ENCODE measurements at regions not wholly inside any gene's neighbourhood (a gene's known extent, or its start where the extent isn't known, plus 50 kb on each side); places are given as distances from the start of the nearest gene placed in this dataset.

DNA sequence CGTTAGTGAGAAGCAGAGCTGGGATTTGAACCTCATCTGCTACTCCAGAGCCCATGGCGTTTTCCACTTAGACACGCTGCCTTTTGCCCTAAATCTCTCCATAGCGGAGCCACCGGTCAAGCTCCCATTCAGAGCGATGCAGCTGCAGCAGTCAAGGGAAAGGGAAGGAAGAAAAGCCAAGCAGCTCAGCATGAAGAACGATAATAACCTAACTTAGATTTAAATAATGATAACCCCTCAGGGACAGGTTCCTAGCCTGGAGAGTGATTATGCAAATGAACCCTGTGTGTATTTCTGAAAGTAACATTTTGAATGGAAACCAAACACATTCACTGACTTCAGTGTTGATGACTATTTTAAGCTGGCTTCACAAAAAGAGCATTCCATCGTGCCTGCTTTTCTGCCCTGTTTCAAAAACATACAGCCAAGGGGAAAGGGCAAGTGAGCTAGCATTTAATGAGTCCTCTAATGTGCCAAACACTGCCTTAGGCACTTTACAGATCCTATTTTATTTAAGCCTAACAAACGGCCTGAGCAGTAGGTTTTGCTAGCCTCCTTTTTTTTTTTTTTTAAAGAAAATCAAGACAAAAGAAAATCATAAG, 798.3 kb downstream of the CDH8 start:
- CTCF ChIA-PET = interaction anchor here (0.9 to 1.4 kb wide), 2 partner anchors 9 to 28 kb away, joined by 3 read pairs; no protein-coding TSS in a partner anchor
- 23% methylated on average over 9 of the region's 9 CpGs for WGBS (ENCODE audit: low lambda C conversion rate)

DNA sequence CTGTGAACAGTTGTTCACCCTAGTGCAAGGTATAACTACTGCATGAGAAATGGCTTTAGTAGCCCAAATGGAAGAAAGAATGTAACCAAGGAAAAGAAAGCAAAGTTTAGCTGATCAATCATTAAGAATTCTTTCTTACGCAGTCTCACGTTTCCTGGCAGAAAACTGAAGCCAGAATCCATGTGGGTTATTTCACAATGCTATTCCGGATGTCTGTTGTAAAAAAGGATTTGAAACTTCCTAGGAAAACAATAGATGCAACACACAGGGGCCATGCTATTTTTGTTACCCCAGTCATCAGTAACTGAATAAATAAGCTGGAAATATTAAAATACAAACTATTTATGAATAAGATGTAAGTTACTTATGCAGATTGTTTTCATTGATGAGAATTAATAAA, 802.5 kb downstream of the CDH8 start:
- H3K9me3 ChIP-seq = no peaks in the 10 kb centered on the region
- WGBS (ENCODE audit: low lambda C conversion rate) = 42% methylated on average over 3 of the region's 3 CpGs
- DNase-seq = no peak
- TF ChIP-seq, protein P1, sequence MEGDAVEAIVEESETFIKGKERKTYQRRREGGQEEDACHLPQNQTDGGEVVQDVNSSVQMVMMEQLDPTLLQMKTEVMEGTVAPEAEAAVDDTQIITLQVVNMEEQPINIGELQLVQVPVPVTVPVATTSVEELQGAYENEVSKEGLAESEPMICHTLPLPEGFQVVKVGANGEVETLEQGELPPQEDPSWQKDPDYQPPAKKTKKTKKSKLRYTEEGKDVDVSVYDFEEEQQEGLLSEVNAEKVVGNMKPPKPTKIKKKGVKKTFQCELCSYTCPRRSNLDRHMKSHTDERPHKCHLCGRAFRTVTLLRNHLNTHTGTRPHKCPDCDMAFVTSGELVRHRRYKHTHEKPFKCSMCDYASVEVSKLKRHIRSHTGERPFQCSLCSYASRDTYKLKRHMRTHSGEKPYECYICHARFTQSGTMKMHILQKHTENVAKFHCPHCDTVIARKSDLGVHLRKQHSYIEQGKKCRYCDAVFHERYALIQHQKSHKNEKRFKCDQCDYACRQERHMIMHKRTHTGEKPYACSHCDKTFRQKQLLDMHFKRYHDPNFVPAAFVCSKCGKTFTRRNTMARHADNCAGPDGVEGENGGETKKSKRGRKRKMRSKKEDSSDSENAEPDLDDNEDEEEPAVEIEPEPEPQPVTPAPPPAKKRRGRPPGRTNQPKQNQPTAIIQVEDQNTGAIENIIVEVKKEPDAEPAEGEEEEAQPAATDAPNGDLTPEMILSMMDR (IDR thresholded peaks at IDR 0.05) = no peak
- TF ChIP-seq RCOR1 (IDR thresholded peaks at IDR 0.05; ENCODE audit: low read length) = no peak
- no peak for TF ChIP-seq RAD21 (IDR thresholded peaks at IDR 0.05; ENCODE audit: low read length)
- TF ChIP-seq NRF1 (IDR thresholded peaks at IDR 0.05; ENCODE audit: low read depth, low read length) = no peak
- TF ChIP-seq, protein P2, sequence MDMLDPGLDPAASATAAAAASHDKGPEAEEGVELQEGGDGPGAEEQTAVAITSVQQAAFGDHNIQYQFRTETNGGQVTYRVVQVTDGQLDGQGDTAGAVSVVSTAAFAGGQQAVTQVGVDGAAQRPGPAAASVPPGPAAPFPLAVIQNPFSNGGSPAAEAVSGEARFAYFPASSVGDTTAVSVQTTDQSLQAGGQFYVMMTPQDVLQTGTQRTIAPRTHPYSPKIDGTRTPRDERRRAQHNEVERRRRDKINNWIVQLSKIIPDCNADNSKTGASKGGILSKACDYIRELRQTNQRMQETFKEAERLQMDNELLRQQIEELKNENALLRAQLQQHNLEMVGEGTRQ (IDR thresholded peaks at IDR 0.05; ENCODE audit: borderline replicate concordance, low read depth, low read length) = no peak
- no peaks in the 10 kb centered on the region; a peak in 1 of 4 replicates for H3K4me1 ChIP-seq (ENCODE audit: control insufficient read depth in 1 of 2, insufficient read depth in 2 of 2, low read depth in 1 of 2, low read length in 1 of 2)
- H2AFZ ChIP-seq (ENCODE audit: low read depth) = no peak overlapping the region
- no peak overlapping the region for H3K4me2 ChIP-seq
- POLR2A ChIA-PET = no interaction called here
- H3K9me2 ChIP-seq = no peaks in the 10 kb centered on the region
- no peaks in the 10 kb centered on the region for H4K20me1 ChIP-seq (ENCODE audit: insufficient read depth)
- CTCF ChIA-PET = no interaction called here
- H3K9ac ChIP-seq = no peak overlapping the region
- no peaks in the 10 kb centered on the region for H3K79me2 ChIP-seq (ENCODE audit: insufficient read depth)
- no peaks in the 10 kb centered on the region for H3K36me3 ChIP-seq (replicated peaks in 1 of 2; ENCODE audit: control insufficient read depth in 1 of 2, insufficient read depth in 2 of 2, low read length in 1 of 2)
- H3K27me3 ChIP-seq (ENCODE audit: insufficient read depth) = no peaks in the 10 kb centered on the region
- no peaks in the 10 kb centered on the region for H3F3A ChIP-seq (replicated peaks; ENCODE audit: insufficient read depth)
- no peak overlapping the region for H3K27ac ChIP-seq (ENCODE audit: low read depth in 2 of 2, low read length in 1 of 2)
- H3K4me3 ChIP-seq (ENCODE audit: low read depth in 2 of 2, low read length in 1 of 2) = no peak overlapping the region

More for the DNA sequence above, 798.3 kb downstream of the CDH8 start:
- Histone ChIP-seq H3K4me3 (ENCODE audit: low read depth in 2 of 2, low read length in 1 of 2) (no peak overlapping the region), H3K9me3 (no peaks in the 10 kb centered on the region), H2AFZ (ENCODE audit: low read depth) (no peak overlapping the region), H3K9me2 (no peaks in the 10 kb centered on the region), H3K4me1 (ENCODE audit: control insufficient read depth in 1 of 2, insufficient read depth in 2 of 2, low read depth in 1 of 2, low read length in 1 of 2) (no peaks in the 10 kb centered on the region; a peak in 1 of 4 replicates), H3K4me2 (no peak overlapping the region), H3K27ac (ENCODE audit: low read depth in 2 of 2, low read length in 1 of 2) (no peak overlapping the region), H3F3A (replicated peaks; ENCODE audit: insufficient read depth) (no peaks in the 10 kb centered on the region), H4K20me1 (ENCODE audit: insufficient read depth) (no peaks in the 10 kb centered on the region), H3K36me3 (replicated peaks in 1 of 2; ENCODE audit: control insufficient read depth in 1 of 2, insufficient read depth in 2 of 2, low read length in 1 of 2) (no peaks in the 10 kb centered on the region), H3K79me2 (ENCODE audit: insufficient read depth) (no peaks in the 10 kb centered on the region), H3K9ac (no peak overlapping the region), H3K27me3 (ENCODE audit: insufficient read depth) (no peaks in the 10 kb centered on the region)
- TF ChIP-seq MXI1 (IDR thresholded peaks at IDR 0.05; ENCODE audit: low read depth, low read length) = no peak
- TF ChIP-seq EP300 (IDR thresholded peaks at IDR 0.05; ENCODE audit: borderline replicate concordance in 1 of 2, low read depth in 1 of 2, low read length in 1 of 2) = no peak
- TF ChIP-seq, protein P1 (IDR thresholded peaks at IDR 0.05) = no peak
- TF ChIP-seq JUND (IDR thresholded peaks at IDR 0.05) = no peak
- TF ChIP-seq, protein P3, sequence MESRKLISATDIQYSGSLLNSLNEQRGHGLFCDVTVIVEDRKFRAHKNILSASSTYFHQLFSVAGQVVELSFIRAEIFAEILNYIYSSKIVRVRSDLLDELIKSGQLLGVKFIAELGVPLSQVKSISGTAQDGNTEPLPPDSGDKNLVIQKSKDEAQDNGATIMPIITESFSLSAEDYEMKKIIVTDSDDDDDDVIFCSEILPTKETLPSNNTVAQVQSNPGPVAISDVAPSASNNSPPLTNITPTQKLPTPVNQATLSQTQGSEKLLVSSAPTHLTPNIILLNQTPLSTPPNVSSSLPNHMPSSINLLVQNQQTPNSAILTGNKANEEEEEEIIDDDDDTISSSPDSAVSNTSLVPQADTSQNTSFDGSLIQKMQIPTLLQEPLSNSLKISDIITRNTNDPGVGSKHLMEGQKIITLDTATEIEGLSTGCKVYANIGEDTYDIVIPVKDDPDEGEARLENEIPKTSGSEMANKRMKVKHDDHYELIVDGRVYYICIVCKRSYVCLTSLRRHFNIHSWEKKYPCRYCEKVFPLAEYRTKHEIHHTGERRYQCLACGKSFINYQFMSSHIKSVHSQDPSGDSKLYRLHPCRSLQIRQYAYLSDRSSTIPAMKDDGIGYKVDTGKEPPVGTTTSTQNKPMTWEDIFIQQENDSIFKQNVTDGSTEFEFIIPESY (IDR thresholded peaks at IDR 0.05; ENCODE audit: borderline replicate concordance, low read depth) = no peak
- no peak for TF ChIP-seq EZH2phosphoT487 (IDR thresholded peaks at IDR 0.05; ENCODE audit: borderline replicate concordance, low read depth)
- DNase-seq = no peak
- POLR2A ChIA-PET = no interaction called here

Data from SK-N-SH (cell line).